ENCODE measurements at regions not wholly inside any gene's neighbourhood (a gene's known extent, or its start where the extent isn't known, plus 50 kb on each side); places are given as distances from the start of the nearest gene placed in this dataset.

- TF ChIP-seq POLR2A (IDR thresholded peaks at IDR 0.05): no peak
- no peak for TF ChIP-seq CTCF (IDR thresholded peaks at IDR 0.05 in 8 of 11, conservative IDR thresholded peaks at IDR 0.05 in 3 of 11)
These were observed 259.5 kb downstream of the RCHY1 start for GRCh38 chr4:75254745-75255144.
